ENCODE measurements at regions not wholly inside any gene's neighbourhood (a gene's known extent, or its start where the extent isn't known, plus 50 kb on each side); places are given as distances from the start of the nearest gene placed in this dataset.

DNA sequence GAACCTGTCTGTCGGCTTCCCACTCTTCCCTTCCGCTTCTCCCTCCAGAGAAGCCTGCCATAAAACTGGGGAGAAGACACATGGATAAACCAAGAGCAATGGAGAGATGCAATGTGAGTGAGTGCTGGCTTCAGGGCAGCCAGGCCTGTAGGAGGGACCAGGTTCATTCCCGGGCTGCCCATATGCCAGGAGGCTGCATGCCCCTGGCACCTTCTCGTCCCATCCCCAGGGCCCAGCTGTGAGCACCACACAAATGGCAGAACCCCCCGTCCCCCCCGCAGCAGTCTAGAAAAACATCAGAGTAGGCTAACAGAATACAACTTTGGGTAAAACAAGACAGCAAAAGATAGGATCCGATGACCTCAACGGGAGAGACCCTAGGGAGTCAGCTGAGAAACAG lies 341.3 kb upstream of the SHH start:
- TF ChIP-seq, protein P1, sequence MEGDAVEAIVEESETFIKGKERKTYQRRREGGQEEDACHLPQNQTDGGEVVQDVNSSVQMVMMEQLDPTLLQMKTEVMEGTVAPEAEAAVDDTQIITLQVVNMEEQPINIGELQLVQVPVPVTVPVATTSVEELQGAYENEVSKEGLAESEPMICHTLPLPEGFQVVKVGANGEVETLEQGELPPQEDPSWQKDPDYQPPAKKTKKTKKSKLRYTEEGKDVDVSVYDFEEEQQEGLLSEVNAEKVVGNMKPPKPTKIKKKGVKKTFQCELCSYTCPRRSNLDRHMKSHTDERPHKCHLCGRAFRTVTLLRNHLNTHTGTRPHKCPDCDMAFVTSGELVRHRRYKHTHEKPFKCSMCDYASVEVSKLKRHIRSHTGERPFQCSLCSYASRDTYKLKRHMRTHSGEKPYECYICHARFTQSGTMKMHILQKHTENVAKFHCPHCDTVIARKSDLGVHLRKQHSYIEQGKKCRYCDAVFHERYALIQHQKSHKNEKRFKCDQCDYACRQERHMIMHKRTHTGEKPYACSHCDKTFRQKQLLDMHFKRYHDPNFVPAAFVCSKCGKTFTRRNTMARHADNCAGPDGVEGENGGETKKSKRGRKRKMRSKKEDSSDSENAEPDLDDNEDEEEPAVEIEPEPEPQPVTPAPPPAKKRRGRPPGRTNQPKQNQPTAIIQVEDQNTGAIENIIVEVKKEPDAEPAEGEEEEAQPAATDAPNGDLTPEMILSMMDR (IDR thresholded peaks at IDR 0.05; ENCODE audit: insufficient read depth, low read length, poor library complexity, severe bottlenecking), result no peak
- no peak for TF ChIP-seq EZH2phosphoT487 (conservative IDR thresholded peaks at IDR 0.05; ENCODE audit: low read length)
